T47D (cell line): ENCODE measurements at regions not wholly inside any gene's neighbourhood (a gene's known extent, or its start where the extent isn't known, plus 50 kb on each side); places are given as distances from the start of the nearest gene placed in this dataset.

Source experiments
- DNase-seq, 2 experiments: peaks; one replicate each; pipeline versions ENCODE4 v3.0.0 to v3.0.0-alpha.2; 2011 to 2012; ENCODE audit warnings: low read depth in 1 of 2, low spot score in 1 of 2
- JUND ChIP-seq: IDR thresholded peaks from 2 replicates; pipeline ENCODE4 v1.6.1; 2012; ENCODE audit warnings: low read depth
- in situ Hi-C: cut with HindIII; loops from 2 replicates; pipeline ENCODE4 v1.10.0; 2016; ENCODE audit warnings: low sequenced_read_pairs, low pct_unique_long_range_greater_than_20kb

- no peak for TF ChIP-seq JUND
- DNase-seq, result no peak
- in situ Hi-C loops, result no loop called here
Observed at GRCh38 chr1:115577513-115577912, 64.3 kb upstream of the VANGL1 start.

GRCh38 chr1:115575661-115576060, 66.1 kb upstream of the VANGL1 start:
- in situ Hi-C loops, result no loop called here
- no peak for TF ChIP-seq JUND
- DNase-seq, result no peak

- no peak for DNase-seq
- in situ Hi-C loops, result no loop called here
- no peak for TF ChIP-seq JUND
Observed at GRCh38 chr1:115572710-115573109, 69.1 kb upstream of the VANGL1 start.

- TF ChIP-seq JUND, result no peak
- in situ Hi-C loops, result no loop called here
- no peak for DNase-seq
Observed at GRCh38 chr1:115567431-115567830, 74.3 kb upstream of the VANGL1 start.

GRCh38 chr1:115565791-115566190, 76.0 kb upstream of the VANGL1 start:
- DNase-seq, result no peak
- in situ Hi-C loops, result no loop called here
- TF ChIP-seq JUND, result no peak

GRCh38 chr1:115565353-115565752, 76.4 kb upstream of the VANGL1 start:
- DNase-seq, result no peak
- TF ChIP-seq JUND, result no peak
- in situ Hi-C loops, result no loop called here

GRCh38 chr1:115564201-115564600, 77.6 kb upstream of the VANGL1 start:
- in situ Hi-C loops, result no loop called here
- no peak for DNase-seq
- TF ChIP-seq JUND, result no peak

- TF ChIP-seq JUND, result no peak
- no peak for DNase-seq
- in situ Hi-C loops, result no loop called here
Observed at GRCh38 chr1:115560027-115560426, 81.7 kb upstream of the VANGL1 start.

- in situ Hi-C loops, result no loop called here
- DNase-seq, result no peak
- no peak for TF ChIP-seq JUND
Observed at GRCh38 chr1:115558275-115558674, 83.5 kb upstream of the VANGL1 start.

GRCh38 chr1:115557715-115558114, 84.1 kb upstream of the VANGL1 start:
- TF ChIP-seq JUND, result no peak
- in situ Hi-C loops, result no loop called here
- DNase-seq, result no peak

GRCh38 chr1:115556236-115556635, 85.5 kb upstream of the VANGL1 start:
- in situ Hi-C loops, result no loop called here
- no peak for DNase-seq
- TF ChIP-seq JUND, result no peak

GRCh38 chr1:115555446-115555845, 86.3 kb upstream of the VANGL1 start:
- in situ Hi-C loops, result no loop called here
- no peak for TF ChIP-seq JUND
- no peak for DNase-seq

GRCh38 chr1:115547696-115548095, 94.1 kb upstream of the VANGL1 start:
- in situ Hi-C loops, result no loop called here
- no peak for DNase-seq
- no peak for TF ChIP-seq JUND

- no peak for TF ChIP-seq JUND
- in situ Hi-C loops, result no loop called here
- DNase-seq, result no peak
Observed at GRCh38 chr1:115546846-115547245, 94.9 kb upstream of the VANGL1 start.
